T-helper 1 cell (primary cell): ENCODE measurements at regions not wholly inside any gene's neighbourhood (a gene's known extent, or its start where the extent isn't known, plus 50 kb on each side); places are given as distances from the start of the nearest gene placed in this dataset.
"Not testable (repeated sequence)": the region's sequence is repeated elsewhere in the genome, so short reads cannot be mapped to it uniquely, and the experiment has no call there.

Experiments used
- DNase-seq, 5 donors: peaks; one replicate each; pipeline ENCODE4 v3.0.0-alpha.2; 2012 to 2020

GRCh38 chr6:135129136-135129856, 51.8 kb upstream of the MYB start:
- DNase-seq, result peak in 1 of 5 donors; percentile 62

GRCh38 chr6:135128268-135128914, 52.7 kb upstream of the MYB start:
- peak in 3 of 5 donors; percentile 7 to 90 (median 16) for DNase-seq

- DNase-seq, result no peak
Observed at GRCh38 chr6:135126729-135127128, 54.4 kb upstream of the MYB start.

- DNase-seq, result no peak
Observed at GRCh38 chr6:135126034-135126433, 55.1 kb upstream of the MYB start.

GRCh38 chr6:135121434-135121833, 59.7 kb upstream of the MYB start:
- DNase-seq, result no peak

- no peak for DNase-seq
Observed at GRCh38 chr6:135118134-135118730, 62.9 kb upstream of the MYB start.

- peak in 1 of 5 donors; percentile 85 for DNase-seq
Observed at GRCh38 chr6:135117413-135117968, 62.9 kb upstream of the HBS1L start.

- DNase-seq, result peak in 1 of 5 donors; percentile 47
Observed at GRCh38 chr6:135116571-135116970, 61.9 kb upstream of the HBS1L start.

- DNase-seq, result peak in 1 of 5 donors; percentile 91
Observed at GRCh38 chr6:135115834-135116233, 61.2 kb upstream of the HBS1L start.

GRCh38 chr6:135115411-135115810, 60.8 kb upstream of the HBS1L start:
- peak in 1 of 5 donors; percentile 72 for DNase-seq

- peak in 1 of 5 donors; percentile 93 for DNase-seq
Observed at GRCh38 chr6:135114355-135115145, 59.9 kb upstream of the HBS1L start.

- peak in 1 of 5 donors; percentile 62 for DNase-seq
Observed at GRCh38 chr6:135113860-135114259, 59.2 kb upstream of the HBS1L start.

GRCh38 chr6:135112951-135113350, 58.3 kb upstream of the HBS1L start:
- DNase-seq, result not testable (repeated sequence)

- DNase-seq, result peak in 1 of 5 donors; percentile 15
Observed at GRCh38 chr6:135110261-135110781, 55.7 kb upstream of the HBS1L start.

- no peak for DNase-seq
Observed at GRCh38 chr6:135109761-135110160, 55.1 kb upstream of the HBS1L start.

- DNase-seq, result no peak
Observed at GRCh38 chr6:135108692-135109091, 54.1 kb upstream of the HBS1L start.

- no peak for DNase-seq
Observed at GRCh38 chr6:135106611-135107010, 52.0 kb upstream of the HBS1L start.

GRCh38 chr6:135105710-135106109, 51.1 kb upstream of the HBS1L start:
- no peak for DNase-seq

- no peak for DNase-seq
Observed at GRCh38 chr6:135105299-135105698, 50.7 kb upstream of the HBS1L start.
